Activated naive CD4-positive, alpha-beta T cell treated with anti-CD3 and anti-CD28 coated beads, Interleukin-2, amount 10 ng/mL, durations not matched to agents 7 days and 5 days (primary cell): ENCODE measurements at regions not wholly inside any gene's neighbourhood (a gene's known extent, or its start where the extent isn't known, plus 50 kb on each side); places are given as distances from the start of the nearest gene placed in this dataset.
"Not testable (repeated sequence)": the region's sequence is repeated elsewhere in the genome, so short reads cannot be mapped to it uniquely, and the experiment has no call there.

Experiments
- CTCF ChIA-PET: fragments of 350-600 bp; sonication (Branson Sonifier 250); formaldehyde crosslinking; loops from one replicate; lab custom pipeline; 2021; ENCODE audit warnings: antibody characterized with exemption; lab: Charles Lee
- DNase-seq: peaks from one replicate; pipeline ENCODE4 v3.0.0-alpha.2; 2020
- H3K27ac Mint-ChIP-seq: one replicate; pipeline ENCODE4 v1.8.0; 2021; ENCODE audit warnings: mild to moderate bottlenecking, moderate library complexity, mixed read lengths
- H3K27me3 Mint-ChIP-seq: one replicate; pipeline ENCODE4 v1.8.0; 2021; ENCODE audit warnings: mild to moderate bottlenecking, mixed read lengths
- H3K36me3 Mint-ChIP-seq: one replicate; pipeline ENCODE4 v1.8.0; 2021; ENCODE audit warnings: mixed read lengths
- H3K4me1 Mint-ChIP-seq: one replicate; pipeline ENCODE4 v1.8.0; 2021; ENCODE audit warnings: mixed read lengths
- H3K4me3 Mint-ChIP-seq: one replicate; pipeline ENCODE4 v1.8.0; 2021; ENCODE audit warnings: mild to moderate bottlenecking, moderate library complexity, mixed read lengths
- H3K9me3 Mint-ChIP-seq: one replicate; pipeline ENCODE4 v1.8.0; 2021; ENCODE audit warnings: mixed read lengths

- H3K4me3 Mint-ChIP-seq = no peak overlapping the region
- H3K27me3 Mint-ChIP-seq = peaks cover 10% of the 10 kb centered on the region
- no peaks in the 10 kb centered on the region for H3K4me1 Mint-ChIP-seq
- no peak overlapping the region for H3K27ac Mint-ChIP-seq
- no peak for DNase-seq
- H3K9me3 Mint-ChIP-seq = no peaks in the 10 kb centered on the region
- H3K36me3 Mint-ChIP-seq = no peaks in the 10 kb centered on the region
- CTCF ChIA-PET = no interaction called here
Measured at GRCh38 chr1:157277913-157278312, 139.7 kb upstream of the ETV3 start.

GRCh38 chr1:157277281-157277680, 139.1 kb upstream of the ETV3 start:
- Mint-ChIP-seq H3K27ac (no peak overlapping the region), H3K4me3 (no peak overlapping the region), H3K36me3 (no peaks in the 10 kb centered on the region), H3K4me1 (no peaks in the 10 kb centered on the region), H3K27me3 (peaks cover 6% of the 10 kb centered on the region), H3K9me3 (no peaks in the 10 kb centered on the region)
- DNase-seq = no peak
- CTCF ChIA-PET = no interaction called here

- Mint-ChIP-seq H3K27me3 (peaks cover 4% of the 10 kb centered on the region), H3K4me3 (no peak overlapping the region), H3K9me3 (no peaks in the 10 kb centered on the region), H3K4me1 (no peaks in the 10 kb centered on the region), H3K36me3 (no peaks in the 10 kb centered on the region), H3K27ac (no peak overlapping the region)
- CTCF ChIA-PET = no interaction called here
- no peak for DNase-seq
Measured at GRCh38 chr1:157274698-157275534, 136.7 kb upstream of the ETV3 start.

- H3K36me3 Mint-ChIP-seq = no peaks in the 10 kb centered on the region
- H3K27me3 Mint-ChIP-seq = peaks cover 16% of the 10 kb centered on the region
- H3K27ac Mint-ChIP-seq = no peak overlapping the region
- no peaks in the 10 kb centered on the region for H3K4me1 Mint-ChIP-seq
- no peak overlapping the region for H3K4me3 Mint-ChIP-seq
- H3K9me3 Mint-ChIP-seq = no peaks in the 10 kb centered on the region
- CTCF ChIA-PET = no interaction called here
- DNase-seq = no peak
Measured at GRCh38 chr1:157272729-157273524, 134.7 kb upstream of the ETV3 start.

GRCh38 chr1:157272264-157272663, 134.1 kb upstream of the ETV3 start:
- Mint-ChIP-seq H3K9me3 (no peaks in the 10 kb centered on the region), H3K27ac (no peak overlapping the region), H3K27me3 (peaks cover 19% of the 10 kb centered on the region), H3K4me1 (no peaks in the 10 kb centered on the region), H3K4me3 (no peak overlapping the region), H3K36me3 (no peaks in the 10 kb centered on the region)
- DNase-seq = no peak
- CTCF ChIA-PET = no interaction called here

GRCh38 chr1:157270705-157271274, 132.6 kb upstream of the ETV3 start:
- no peaks in the 10 kb centered on the region for H3K36me3 Mint-ChIP-seq
- no peaks in the 10 kb centered on the region for H3K4me1 Mint-ChIP-seq
- H3K27me3 Mint-ChIP-seq = peaks cover 19% of the 10 kb centered on the region
- H3K27ac Mint-ChIP-seq = no peak overlapping the region
- H3K9me3 Mint-ChIP-seq = no peaks in the 10 kb centered on the region
- H3K4me3 Mint-ChIP-seq = no peak overlapping the region
- CTCF ChIA-PET = interaction anchor here (0.8 kb wide), 1 partner anchor 78 kb away, joined by 3 read pairs; no protein-coding TSS in a partner anchor
- DNase-seq = no peak

- no peaks in the 10 kb centered on the region for H3K36me3 Mint-ChIP-seq
- H3K4me3 Mint-ChIP-seq = no peak overlapping the region
- no peaks in the 10 kb centered on the region for H3K4me1 Mint-ChIP-seq
- no peak for DNase-seq
- no peak overlapping the region for H3K27ac Mint-ChIP-seq
- H3K27me3 Mint-ChIP-seq = peaks cover 19% of the 10 kb centered on the region
- CTCF ChIA-PET = no interaction called here
- H3K9me3 Mint-ChIP-seq = no peaks in the 10 kb centered on the region
Measured at GRCh38 chr1:157269656-157270375, 131.6 kb upstream of the ETV3 start.

GRCh38 chr1:157262891-157263290, 124.7 kb upstream of the ETV3 start:
- CTCF ChIA-PET = interaction anchor here (0.5 kb wide), 1 partner anchor 106 kb away, joined by 3 read pairs; no protein-coding TSS in a partner anchor
- no peak overlapping the region for H3K27ac Mint-ChIP-seq

GRCh38 chr1:157262422-157262821, 124.2 kb upstream of the ETV3 start:
- DNase-seq = no peak
- Mint-ChIP-seq H3K27ac (no peak overlapping the region), H3K27me3 (peaks cover 3% of the 10 kb centered on the region), H3K36me3 (no peaks in the 10 kb centered on the region), H3K4me1 (no peaks in the 10 kb centered on the region), H3K9me3 (no peaks in the 10 kb centered on the region), H3K4me3 (no peak overlapping the region)
- CTCF ChIA-PET = interaction anchor here (0.5 to 0.8 kb wide), 2 partner anchors 70 to 106 kb away, joined by 3 read pairs; no protein-coding TSS in a partner anchor

More at GRCh38 chr1:157262891-157263290, 124.7 kb upstream of the ETV3 start:
- no peak for DNase-seq
- Mint-ChIP-seq H3K9me3 (no peaks in the 10 kb centered on the region), H3K4me1 (no peaks in the 10 kb centered on the region), H3K27me3 (peaks cover 6% of the 10 kb centered on the region), H3K36me3 (no peaks in the 10 kb centered on the region), H3K4me3 (no peak overlapping the region)

GRCh38 chr1:157255891-157256290, 117.7 kb upstream of the ETV3 start:
- H3K9me3 Mint-ChIP-seq, H3K36me3 Mint-ChIP-seq, H3K27me3 Mint-ChIP-seq, CTCF ChIA-PET, H3K4me3 Mint-ChIP-seq, DNase-seq, H3K27ac Mint-ChIP-seq, H3K4me1 Mint-ChIP-seq: not testable (repeated sequence)

GRCh38 chr1:157254183-157254582, 116.0 kb upstream of the ETV3 start:
- H3K36me3 Mint-ChIP-seq, DNase-seq, H3K9me3 Mint-ChIP-seq, H3K27me3 Mint-ChIP-seq, H3K4me1 Mint-ChIP-seq, H3K4me3 Mint-ChIP-seq, H3K27ac Mint-ChIP-seq, CTCF ChIA-PET: not testable (repeated sequence)

GRCh38 chr1:157252473-157252872, 114.3 kb upstream of the ETV3 start:
- Mint-ChIP-seq H3K4me3 (no peak overlapping the region), H3K27me3 (peaks cover 9% of the 10 kb centered on the region), H3K27ac (no peak overlapping the region), H3K9me3 (no peaks in the 10 kb centered on the region), H3K4me1 (no peaks in the 10 kb centered on the region), H3K36me3 (no peaks in the 10 kb centered on the region)
- CTCF ChIA-PET = no interaction called here
- DNase-seq = no peak

GRCh38 chr1:157249739-157250138, 111.5 kb upstream of the ETV3 start:
- Mint-ChIP-seq H3K36me3 (no peaks in the 10 kb centered on the region), H3K9me3 (no peaks in the 10 kb centered on the region), H3K27ac (no peak overlapping the region), H3K4me3 (no peak overlapping the region), H3K4me1 (no peaks in the 10 kb centered on the region), H3K27me3 (peaks cover 21% of the 10 kb centered on the region)
- CTCF ChIA-PET = interaction anchor here (0.5 kb wide), 1 partner anchor 191 kb away, joined by 4 read pairs; no protein-coding TSS in a partner anchor
- no peak for DNase-seq

GRCh38 chr1:157249326-157249725, 111.1 kb upstream of the ETV3 start:
- no peaks in the 10 kb centered on the region for H3K4me1 Mint-ChIP-seq
- no peak for DNase-seq
- H3K36me3 Mint-ChIP-seq = no peaks in the 10 kb centered on the region
- CTCF ChIA-PET = no interaction called here
- H3K27me3 Mint-ChIP-seq = peaks cover 19% of the 10 kb centered on the region
- no peaks in the 10 kb centered on the region for H3K9me3 Mint-ChIP-seq
- H3K4me3 Mint-ChIP-seq = no peak overlapping the region
- H3K27ac Mint-ChIP-seq = no peak overlapping the region
